NCI-H82 treated with DMSO at 0.1 percent for 48 hours (cell line): ENCODE measurements at regions not wholly inside any gene's neighbourhood (a gene's known extent, or its start where the extent isn't known, plus 50 kb on each side); places are given as distances from the start of the nearest gene placed in this dataset.
"Not testable (repeated sequence)": the region's sequence is repeated elsewhere in the genome, so short reads cannot be mapped to it uniquely, and the experiment has no call there.

Experiments
- DNase-seq: peaks from one replicate; lab custom pipeline; 2025; ENCODE audit not compliant: unreplicated experiment; lab: John Stamatoyannopoulos, UW

- no peak for DNase-seq
These were observed 354.6 kb upstream of the MAF start for GRCh38 chr16:79954921-79955705.

GRCh38 chr16:79950932-79951719 lies 350.6 kb upstream of the MAF start:
- DNase-seq, result no peak

- DNase-seq, result no peak
These were observed 348.9 kb upstream of the MAF start for GRCh38 chr16:79949417-79949816.

DNA sequence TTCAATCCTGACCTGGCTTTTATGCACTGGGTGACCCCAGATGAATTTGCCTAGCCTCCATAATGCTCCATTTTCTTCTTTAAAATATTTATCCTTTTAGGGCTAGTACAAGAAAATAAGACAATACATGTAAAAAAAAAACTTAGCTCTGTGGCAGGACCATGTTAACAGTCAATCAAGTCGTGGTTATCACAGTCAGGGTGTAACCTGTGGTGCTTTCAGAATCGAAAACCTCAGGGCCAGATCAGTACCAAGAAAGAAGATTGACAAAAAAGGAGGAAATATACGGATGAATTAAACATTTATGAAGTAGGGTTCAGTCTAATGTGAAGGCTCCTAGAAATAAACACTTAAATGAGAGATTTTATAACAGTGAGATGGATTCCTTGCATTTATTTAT lies 347.2 kb upstream of the MAF start:
- no peak for DNase-seq

DNA sequence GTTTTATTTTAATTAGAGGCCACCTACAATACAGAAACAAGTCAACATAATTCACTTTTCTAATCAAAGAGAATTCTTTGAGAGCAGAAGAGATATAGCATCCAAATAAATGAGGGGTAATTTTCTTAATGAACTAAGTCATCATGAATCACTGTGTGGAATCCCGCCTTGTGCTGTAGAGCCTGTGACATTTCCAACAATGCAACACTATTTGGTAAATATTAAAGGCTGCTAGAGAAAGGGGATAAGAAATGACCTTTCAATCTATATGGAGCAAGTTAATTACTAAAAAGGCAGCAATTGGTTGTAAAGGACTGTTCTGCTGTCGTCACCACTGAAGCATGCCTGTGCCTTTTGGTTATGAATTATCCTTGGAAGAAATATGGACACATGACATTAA lies 345.7 kb upstream of the MAF start:
- DNase-seq, result no peak

DNA sequence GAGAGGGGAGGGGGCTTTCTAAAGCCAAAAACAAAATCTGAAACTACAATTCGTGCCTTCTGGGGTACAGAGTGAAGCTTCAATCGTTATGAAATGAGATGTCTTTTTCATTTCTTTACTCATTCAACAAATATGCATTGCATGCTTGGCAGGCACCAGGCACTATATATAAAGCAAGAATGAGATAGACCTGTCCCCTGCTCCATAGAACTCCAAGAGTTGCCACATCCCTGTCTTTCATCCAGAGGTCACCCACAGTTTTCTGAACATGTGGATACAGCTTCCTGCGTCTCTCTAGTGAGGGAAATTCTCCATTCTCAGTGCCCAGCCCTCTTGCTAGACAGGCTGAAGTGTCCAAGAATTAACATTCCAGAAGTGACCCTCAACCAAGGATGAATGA lies 343.2 kb upstream of the MAF start:
- DNase-seq, result no peak

DNA sequence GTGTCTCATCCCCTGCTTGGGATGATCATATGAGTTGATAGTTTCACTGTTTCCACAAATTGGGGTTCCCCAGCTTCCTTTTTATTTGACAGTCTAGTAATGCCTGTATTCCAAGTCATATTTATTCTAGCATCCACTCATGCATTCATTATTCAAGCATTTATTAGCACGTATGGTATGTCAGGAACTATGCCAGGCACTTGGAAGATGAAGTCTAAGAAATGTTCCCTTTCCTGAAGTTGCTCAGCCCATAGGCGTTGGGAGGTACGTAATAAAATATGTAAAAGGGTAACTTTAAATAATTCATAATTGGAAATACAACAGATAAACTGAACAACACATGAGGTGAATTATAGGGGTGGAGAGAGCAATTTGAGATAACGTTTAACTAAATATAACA lies 338.0 kb upstream of the MAF start:
- no peak for DNase-seq

DNA sequence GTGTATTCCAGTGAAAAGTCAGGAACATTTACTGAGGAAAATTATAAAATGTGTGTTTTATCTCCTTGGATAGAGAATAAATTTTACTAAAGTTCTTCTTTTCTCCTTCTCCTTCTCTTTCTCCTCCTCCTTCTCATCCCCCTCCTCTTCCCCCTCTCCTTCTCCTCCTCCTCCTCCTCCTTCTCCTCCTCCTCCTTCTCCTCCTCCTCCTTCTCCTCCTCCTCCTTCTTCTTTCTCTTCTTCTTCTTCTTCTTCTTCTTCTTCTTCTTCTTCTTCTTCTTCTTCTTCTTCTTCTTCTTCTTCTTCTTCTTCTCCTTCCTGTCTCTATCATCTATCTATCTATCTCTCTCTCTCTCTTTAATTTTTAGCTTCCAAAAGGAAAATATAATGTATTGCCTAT lies 337.1 kb upstream of the MAF start:
- DNase-seq, result not testable (repeated sequence)

DNA sequence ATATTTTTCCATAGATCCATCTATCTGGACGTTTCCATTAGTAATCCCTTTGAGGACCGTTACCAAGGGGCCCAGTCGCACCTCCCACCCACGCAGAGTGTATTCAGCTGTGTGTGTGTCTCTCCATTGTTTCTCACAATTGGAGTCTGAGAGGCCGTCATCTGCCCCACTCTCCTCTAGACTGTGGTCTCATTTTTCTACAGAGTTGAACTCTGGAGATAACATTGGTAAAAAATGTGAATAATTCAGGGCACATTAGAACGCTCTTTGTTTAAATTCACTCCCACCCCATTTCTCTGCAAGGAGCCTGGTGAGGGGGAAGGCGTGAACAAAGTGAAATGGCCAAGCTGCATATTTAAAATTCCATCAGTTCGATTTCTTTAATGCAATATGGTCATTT lies 333.1 kb upstream of the MAF start:
- no peak for DNase-seq

DNA sequence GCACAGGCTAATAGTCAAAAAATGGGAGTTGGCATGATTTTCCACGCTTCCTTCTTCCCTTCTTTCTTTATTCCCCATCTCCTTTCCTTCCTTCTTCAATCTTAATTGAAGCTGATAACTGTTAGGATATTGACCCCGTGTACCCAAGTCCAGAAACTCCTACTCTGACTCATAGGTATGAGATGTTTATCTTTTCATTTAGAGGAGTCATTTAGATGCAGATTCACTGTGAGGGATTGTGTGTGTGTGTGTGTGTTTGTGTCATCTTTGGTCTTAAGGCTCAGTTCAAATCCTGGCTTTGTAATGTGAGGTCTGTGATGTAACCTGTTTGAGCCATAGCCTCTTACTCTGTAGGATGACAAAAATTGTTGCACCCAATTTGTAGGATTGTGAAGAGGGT lies 332.0 kb upstream of the MAF start:
- no peak for DNase-seq

- no peak for DNase-seq
These were observed 331.2 kb upstream of the MAF start for GRCh38 chr16:79931721-79932120.

DNA sequence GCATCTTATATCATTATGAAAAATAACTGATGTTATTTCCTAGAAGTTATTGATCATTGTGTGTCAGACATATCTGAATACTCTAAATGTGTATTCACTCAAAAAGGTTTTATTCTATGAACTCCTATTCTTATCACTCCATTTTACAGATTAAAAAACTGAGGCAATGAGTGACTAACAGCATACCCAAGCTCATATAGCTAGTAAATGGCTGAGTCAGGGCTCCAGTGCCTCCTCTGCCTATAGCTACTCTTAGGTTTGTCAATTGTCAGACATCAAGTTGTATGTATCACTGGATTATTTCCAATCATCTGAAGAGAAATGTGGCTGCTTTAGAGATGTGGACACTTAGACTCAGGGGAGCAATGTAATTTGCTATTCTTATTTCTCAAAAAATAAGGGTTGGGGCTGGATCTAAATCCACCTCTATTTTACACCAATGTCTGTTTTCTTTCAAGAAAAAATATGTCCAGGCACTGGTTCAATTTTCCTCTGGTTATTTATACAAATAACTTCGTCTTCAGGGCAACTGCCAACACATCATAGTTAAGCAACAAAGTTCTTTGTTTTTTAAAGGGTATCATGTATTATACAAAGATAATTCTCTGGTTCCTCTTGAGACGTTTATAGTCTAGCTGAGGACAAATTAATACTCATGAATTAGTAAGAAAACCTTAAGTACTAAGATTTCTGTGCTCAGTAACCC lies 328.9 kb upstream of the MAF start:
- no peak for DNase-seq

DNA sequence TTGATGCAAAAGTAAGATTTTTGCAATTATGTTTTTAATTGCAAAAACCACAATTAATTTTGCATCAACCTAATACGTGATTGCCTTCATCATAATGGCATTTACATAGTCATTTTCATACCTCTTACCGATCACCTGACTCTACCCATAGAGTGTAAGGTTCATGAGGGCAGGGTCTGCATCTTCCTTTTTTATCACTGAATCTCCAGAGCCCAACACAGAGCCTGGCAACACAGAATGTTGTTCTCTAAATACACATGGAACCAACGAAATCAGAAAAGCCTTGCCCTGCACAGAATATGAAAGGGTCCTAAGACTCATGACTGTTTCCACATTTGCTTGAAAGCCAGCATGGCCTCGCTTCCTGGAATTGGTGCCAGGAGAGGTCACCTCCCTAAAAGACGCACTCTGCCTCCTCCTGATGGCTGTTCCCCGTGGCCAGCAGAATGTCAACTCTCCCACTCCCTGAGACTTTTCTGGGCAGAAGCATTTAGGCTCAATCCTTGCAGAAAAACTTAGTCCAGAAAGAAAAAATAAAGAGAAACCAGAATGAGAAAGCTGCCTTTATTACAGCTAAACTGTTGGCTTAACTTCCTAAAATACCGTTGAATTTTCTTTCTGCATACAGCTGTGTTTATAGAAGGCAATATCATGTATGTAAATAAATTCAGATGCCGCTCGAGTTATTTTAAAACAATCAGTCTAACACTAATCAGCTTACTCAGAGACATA lies 327.8 kb upstream of the MAF start:
- DNase-seq, result no peak

DNA sequence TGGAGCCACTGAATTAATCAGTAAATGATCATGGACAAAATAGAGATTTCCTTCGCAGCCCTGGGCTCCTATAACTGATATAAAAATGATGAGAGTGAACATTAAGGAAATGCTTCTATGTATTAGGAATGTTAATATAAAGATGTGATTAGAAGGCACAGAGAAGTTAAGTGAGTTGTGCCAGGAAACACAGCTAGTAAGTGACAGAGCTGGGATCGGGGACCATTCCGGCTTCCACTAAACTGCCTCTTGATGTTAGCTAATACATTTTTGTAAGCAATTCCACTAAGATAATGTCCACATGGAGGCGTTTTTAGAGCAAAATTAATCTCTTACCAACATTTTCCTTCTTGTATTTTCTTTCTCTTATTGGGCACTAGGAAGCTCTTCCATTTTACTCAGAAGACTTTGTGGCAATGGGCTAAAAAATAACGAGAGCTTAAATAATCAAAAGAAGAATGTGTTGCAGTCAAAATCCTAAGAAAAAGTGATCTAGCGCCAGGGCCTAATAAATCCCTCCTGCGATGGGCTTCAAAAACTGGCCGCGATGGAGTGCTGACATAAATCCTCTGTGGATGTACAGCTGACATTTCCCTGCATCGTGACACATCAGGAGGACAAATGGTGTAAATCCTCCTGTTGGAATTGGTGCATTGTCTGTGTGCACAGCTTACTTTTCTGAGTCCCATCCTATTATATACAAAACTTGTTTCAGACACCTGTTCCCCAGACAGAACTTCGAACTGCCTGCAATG lies 326.1 kb upstream of the MAF start:
- no peak for DNase-seq

GRCh38 chr16:79923431-79923830 lies 322.9 kb upstream of the MAF start:
- no peak for DNase-seq

GRCh38 chr16:79920685-79921084 lies 320.1 kb upstream of the MAF start:
- DNase-seq, result no peak

DNA sequence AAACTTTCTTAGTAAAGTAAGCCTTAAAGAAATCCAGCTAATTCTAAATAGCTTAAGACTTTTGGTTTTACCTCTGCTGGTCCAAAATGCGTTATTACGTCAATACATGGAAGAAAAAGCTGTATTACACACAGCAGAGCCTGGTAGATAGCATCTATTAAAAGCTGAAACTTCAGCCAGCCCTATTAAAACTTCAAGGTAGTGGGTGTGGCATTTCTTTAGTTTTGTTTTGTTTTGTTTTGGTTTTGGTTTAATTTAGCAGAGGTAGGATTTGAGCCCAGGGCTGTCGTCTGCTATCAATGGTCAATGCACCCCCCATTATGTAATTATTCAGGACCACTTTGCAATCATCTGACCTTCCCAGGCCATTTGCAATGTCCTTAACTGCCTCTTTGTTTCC lies 318.4 kb upstream of the MAF start:
- DNase-seq, result no peak

DNA sequence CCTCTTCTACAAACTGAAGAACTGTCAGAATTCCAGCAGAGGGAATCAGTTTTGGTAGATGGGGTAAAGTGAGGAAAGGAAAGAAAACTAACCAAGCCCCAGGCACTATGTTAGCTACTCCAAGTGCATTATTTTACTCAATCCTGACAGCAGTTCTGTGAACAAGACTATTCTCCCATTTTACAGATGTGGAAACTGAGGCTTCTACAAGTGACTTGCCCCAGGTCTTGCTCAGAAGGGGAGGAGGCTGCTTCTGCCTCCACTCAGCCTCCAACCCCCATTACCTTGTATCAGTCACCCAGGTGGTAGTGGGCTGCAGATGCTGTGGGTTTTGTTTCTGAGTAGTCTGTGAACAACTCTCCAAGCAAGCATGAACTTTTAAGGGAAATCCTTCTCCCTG lies 315.2 kb upstream of the MAF start:
- no peak for DNase-seq

DNA sequence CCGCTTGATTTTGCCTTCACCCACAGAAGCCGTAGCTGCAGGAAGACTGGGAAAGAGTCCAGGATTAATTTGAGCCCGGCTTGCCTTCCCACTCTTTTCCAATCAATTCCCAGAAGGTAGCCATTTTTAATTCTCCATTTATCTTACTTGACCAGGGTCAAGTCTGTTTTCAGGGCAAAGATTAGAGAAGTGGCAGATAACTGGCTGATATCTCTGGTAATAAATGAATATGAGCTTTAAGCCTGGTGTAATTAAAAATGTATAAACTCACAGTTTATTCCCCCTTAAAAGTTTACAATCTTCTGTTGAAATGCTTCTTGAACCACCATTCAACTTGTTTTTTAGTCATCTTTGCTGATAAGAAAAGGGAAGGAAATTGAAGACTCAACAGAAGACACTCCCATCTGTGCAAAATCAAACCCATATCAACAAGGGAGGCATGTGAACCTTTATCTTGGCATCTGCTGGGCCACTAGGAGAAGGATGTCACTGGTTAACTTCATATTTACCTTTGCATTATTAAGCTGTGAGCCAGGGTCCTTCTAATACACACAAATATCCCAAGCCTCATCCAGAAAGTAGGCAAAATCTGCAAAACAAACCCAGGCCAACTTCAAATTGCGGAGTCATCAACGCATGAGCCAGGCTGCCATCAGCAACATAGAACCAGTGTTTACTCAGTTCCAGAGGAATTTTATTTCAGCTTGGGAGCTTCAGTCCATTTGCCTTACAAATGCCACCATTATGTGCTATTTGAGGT lies 314.6 kb upstream of the MAF start:
- no peak for DNase-seq
